K562 (cell line): ENCODE measurements at regions not wholly inside any gene's neighbourhood (a gene's known extent, or its start where the extent isn't known, plus 50 kb on each side); places are given as distances from the start of the nearest gene placed in this dataset.

ENCODE experiments used
- ATF3 ChIP-seq, 2 experiments: fragments of 450-650 bp in 1 of 2; sonication (generic) in 1 of 2; formaldehyde crosslinking in 1 of 2; IDR thresholded peaks in 1 of 2; conservative IDR thresholded peaks in 1 of 2; 2 replicates each; pipeline versions ENCODE4 v1.6.1 to v1.8.1; 2016 to 2023; ENCODE audit warnings: mild to moderate bottlenecking in 2 of 2, moderate library complexity in 2 of 2, inconsistent platforms in 1 of 2, missing genetic modification reagents in 1 of 2
- CGGBP1 ChIP-seq: fragments of 250-450 bp; sonication (Bioruptor Pico); IDR thresholded peaks from 2 replicates; pipeline ENCODE4 v1.9.0; 2021; ENCODE audit warnings: mild to moderate bottlenecking
- DACH1 ChIP-seq: fragments of 450-650 bp; IDR thresholded peaks from 2 replicates; pipeline ENCODE4 v1.6.1; 2018; ENCODE audit not compliant: partially characterized antibody
- JUN ChIP-seq, 2 experiments: sonication (generic) in 1 of 2; formaldehyde crosslinking in 1 of 2; IDR thresholded peaks; 2 replicates each; pipeline versions ENCODE4 v1.6.1 to v1.8.0; 2012 to 2022; ENCODE audit warnings: borderline replicate concordance in 2 of 2, mild to moderate bottlenecking in 2 of 2, improper control_type of control experiment in 1 of 2, low read depth in 1 of 2, low read length in 1 of 2, missing genetic modification reagents in 1 of 2
- JUND ChIP-seq, 2 experiments: IDR thresholded peaks; 2 replicates in 1 of 2; 3 replicates in 1 of 2; pipeline ENCODE4 v1.6.1; 2011; ENCODE audit warnings: borderline replicate concordance in 2 of 2, low read depth in 2 of 2, low read length in 2 of 2, improper control_type of control experiment in 1 of 2, missing biosample characterization in 1 of 2, missing genetic modification characterization in 1 of 2, missing genetic modification reagents in 1 of 2
- SIRT6 ChIP-seq: IDR thresholded peaks from one replicate; pipeline ENCODE4 v1.6.1; 2012; ENCODE audit warnings: low read depth, mild to moderate bottlenecking, control low read depth, inconsistent platforms, low read length, moderate library complexity
- SMARCA5 ChIP-seq: fragments of 450-650 bp; IDR thresholded peaks from 2 replicates; pipeline ENCODE4 v1.6.1; 2016
- ZBTB11 ChIP-seq, 3 experiments: fragments of 200-800 bp in 1 of 3; fragments of 250-450 bp in 1 of 3; fragments of 450-650 bp in 1 of 3; sonication (Bioruptor Pico) in 1 of 3; sonication (Bioruptor generic) in 1 of 3; formaldehyde crosslinking in 1 of 3; IDR thresholded peaks; 2 replicates each; pipeline versions ENCODE4 v1.6.1 to v1.8.0; 2016 to 2022; ENCODE audit warnings: mild to moderate bottlenecking in 2 of 3, missing genetic modification characterization in 2 of 3, missing compliant biosample characterization in 1 of 3, moderate library complexity in 1 of 3
- ZNF778 ChIP-seq: fragments of 450-650 bp; formaldehyde crosslinking; IDR thresholded peaks from 2 replicates; pipeline ENCODE4 v1.4.0; 2020; ENCODE audit warnings: mild to moderate bottlenecking, moderate library complexity
- TF ChIP-seq, protein P1 (sequence below), 2 experiments: fragments of 200-800 bp in 1 of 2; sonication (Bioruptor generic) in 1 of 2; sonication (generic) in 1 of 2; formaldehyde crosslinking in 1 of 2; IDR thresholded peaks in 1 of 2; conservative IDR thresholded peaks in 1 of 2; 2 replicates each; pipeline versions ENCODE4 v1.5.0 to v1.6.1; 2016 to 2020; ENCODE audit warnings: missing compliant biosample characterization in 1 of 2, missing genetic modification characterization in 1 of 2, missing genetic modification reagents in 1 of 2
- TF ChIP-seq, protein P2 (sequence below): fragments of 450-650 bp; IDR thresholded peaks from 2 replicates; pipeline ENCODE4 v1.6.1; 2018; ENCODE audit not compliant: partially characterized antibody

GRCh38 chr7:25926009-25926408 is 226.0 kb upstream of the NFE2L3 start (continued):
- TF ChIP-seq JUND (IDR thresholded peaks at IDR 0.05; ENCODE audit: borderline replicate concordance, low read depth, low read length) (peak; percentile 90), JUND (tag; IDR thresholded peaks at IDR 0.05; ENCODE audit: borderline replicate concordance, low read depth, low read length) (peak; percentile 81; the same call in 2 of the 3 replicates), ZBTB11 (CRISPR knock-in tag; IDR thresholded peaks at IDR 0.05) (no peak), CGGBP1 (CRISPR knock-in tag) (no peak), ZNF778 (CRISPR knock-in tag) (no peak), JUN (IDR thresholded peaks at IDR 0.05; ENCODE audit: borderline replicate concordance, low read depth, low read length) (peak; percentile 78), JUN (CRISPR knock-in tag; IDR thresholded peaks at IDR 0.05; ENCODE audit: borderline replicate concordance) (no peak), ATF3 (IDR thresholded peaks at IDR 0.05) (peak; percentile 80), ATF3 (CRISPR knock-in tag; conservative IDR thresholded peaks at IDR 0.05) (no peak), SIRT6 (no peak), SMARCA5 (no peak), DACH1 (no peak)
- TF ChIP-seq, protein P1, sequence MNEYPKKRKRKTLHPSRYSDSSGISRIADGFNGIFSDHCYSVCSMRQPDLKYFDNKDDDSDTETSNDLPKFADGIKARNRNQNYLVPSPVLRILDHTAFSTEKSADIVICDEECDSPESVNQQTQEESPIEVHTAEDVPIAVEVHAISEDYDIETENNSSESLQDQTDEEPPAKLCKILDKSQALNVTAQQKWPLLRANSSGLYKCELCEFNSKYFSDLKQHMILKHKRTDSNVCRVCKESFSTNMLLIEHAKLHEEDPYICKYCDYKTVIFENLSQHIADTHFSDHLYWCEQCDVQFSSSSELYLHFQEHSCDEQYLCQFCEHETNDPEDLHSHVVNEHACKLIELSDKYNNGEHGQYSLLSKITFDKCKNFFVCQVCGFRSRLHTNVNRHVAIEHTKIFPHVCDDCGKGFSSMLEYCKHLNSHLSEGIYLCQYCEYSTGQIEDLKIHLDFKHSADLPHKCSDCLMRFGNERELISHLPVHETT (CRISPR knock-in tag; conservative IDR thresholded peaks at IDR 0.05 in 1 of 2, IDR thresholded peaks at IDR 0.05 in 1 of 2) = no peak
- TF ChIP-seq, protein P2, sequence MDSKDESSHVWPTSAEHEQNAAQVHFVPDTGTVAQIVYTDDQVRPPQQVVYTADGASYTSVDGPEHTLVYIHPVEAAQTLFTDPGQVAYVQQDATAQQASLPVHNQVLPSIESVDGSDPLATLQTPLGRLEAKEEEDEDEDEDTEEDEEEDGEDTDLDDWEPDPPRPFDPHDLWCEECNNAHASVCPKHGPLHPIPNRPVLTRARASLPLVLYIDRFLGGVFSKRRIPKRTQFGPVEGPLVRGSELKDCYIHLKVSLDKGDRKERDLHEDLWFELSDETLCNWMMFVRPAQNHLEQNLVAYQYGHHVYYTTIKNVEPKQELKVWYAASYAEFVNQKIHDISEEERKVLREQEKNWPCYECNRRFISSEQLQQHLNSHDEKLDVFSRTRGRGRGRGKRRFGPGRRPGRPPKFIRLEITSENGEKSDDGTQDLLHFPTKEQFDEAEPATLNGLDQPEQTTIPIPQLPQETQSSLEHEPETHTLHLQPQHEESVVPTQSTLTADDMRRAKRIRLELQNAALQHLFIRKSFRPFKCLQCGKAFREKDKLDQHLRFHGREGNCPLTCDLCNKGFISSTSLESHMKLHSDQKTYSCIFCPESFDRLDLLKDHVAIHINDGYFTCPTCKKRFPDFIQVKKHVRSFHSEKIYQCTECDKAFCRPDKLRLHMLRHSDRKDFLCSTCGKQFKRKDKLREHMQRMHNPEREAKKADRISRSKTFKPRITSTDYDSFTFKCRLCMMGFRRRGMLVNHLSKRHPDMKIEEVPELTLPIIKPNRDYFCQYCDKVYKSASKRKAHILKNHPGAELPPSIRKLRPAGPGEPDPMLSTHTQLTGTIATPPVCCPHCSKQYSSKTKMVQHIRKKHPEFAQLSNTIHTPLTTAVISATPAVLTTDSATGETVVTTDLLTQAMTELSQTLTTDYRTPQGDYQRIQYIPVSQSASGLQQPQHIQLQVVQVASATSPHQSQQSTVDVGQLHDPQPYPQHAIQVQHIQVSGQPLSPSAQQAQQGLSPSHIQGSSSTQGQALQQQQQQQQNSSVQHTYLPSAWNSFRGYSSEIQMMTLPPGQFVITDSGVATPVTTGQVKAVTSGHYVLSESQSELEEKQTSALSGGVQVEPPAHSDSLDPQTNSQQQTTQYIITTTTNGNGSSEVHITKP = no peak
